AG09319 (cell line): ENCODE measurements at regions not wholly inside any gene's neighbourhood (a gene's known extent, or its start where the extent isn't known, plus 50 kb on each side); places are given as distances from the start of the nearest gene placed in this dataset.

Experiments
- DNase-seq: peaks from one replicate; pipeline ENCODE4 v3.0.0-alpha.2; 2010; ENCODE audit warnings: low read depth; ENCODE audit errors: extremely low read depth
- TF ChIP-seq, protein P1 (sequence below): IDR thresholded peaks from 2 replicates; pipeline ENCODE4 v1.5.1; 2011; ENCODE audit warnings: low read depth, mild to moderate bottlenecking, inconsistent platforms, low read length, moderate library complexity

DNA sequence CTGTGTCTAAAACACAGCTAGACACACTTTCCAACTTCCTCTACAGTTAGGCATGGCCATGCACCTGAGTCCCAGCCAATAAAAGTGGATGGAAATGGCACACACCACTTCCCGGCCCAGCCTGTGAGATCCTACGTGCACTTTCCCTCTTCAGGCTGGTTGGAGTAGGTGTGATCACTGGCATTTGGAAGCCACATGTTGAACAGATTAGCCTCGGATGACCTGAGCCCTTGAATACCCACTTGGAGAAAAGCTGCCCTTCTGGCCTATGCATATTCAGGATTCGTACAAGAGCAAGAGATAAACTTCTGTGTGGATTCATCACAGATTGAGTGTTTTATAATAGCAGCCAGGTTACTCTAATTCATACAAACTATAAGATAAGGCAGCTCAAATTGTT, 359.0 kb upstream of the SLC30A5 start:
- DNase-seq, result no peak
- TF ChIP-seq, protein P1, sequence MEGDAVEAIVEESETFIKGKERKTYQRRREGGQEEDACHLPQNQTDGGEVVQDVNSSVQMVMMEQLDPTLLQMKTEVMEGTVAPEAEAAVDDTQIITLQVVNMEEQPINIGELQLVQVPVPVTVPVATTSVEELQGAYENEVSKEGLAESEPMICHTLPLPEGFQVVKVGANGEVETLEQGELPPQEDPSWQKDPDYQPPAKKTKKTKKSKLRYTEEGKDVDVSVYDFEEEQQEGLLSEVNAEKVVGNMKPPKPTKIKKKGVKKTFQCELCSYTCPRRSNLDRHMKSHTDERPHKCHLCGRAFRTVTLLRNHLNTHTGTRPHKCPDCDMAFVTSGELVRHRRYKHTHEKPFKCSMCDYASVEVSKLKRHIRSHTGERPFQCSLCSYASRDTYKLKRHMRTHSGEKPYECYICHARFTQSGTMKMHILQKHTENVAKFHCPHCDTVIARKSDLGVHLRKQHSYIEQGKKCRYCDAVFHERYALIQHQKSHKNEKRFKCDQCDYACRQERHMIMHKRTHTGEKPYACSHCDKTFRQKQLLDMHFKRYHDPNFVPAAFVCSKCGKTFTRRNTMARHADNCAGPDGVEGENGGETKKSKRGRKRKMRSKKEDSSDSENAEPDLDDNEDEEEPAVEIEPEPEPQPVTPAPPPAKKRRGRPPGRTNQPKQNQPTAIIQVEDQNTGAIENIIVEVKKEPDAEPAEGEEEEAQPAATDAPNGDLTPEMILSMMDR, result no peak

DNA sequence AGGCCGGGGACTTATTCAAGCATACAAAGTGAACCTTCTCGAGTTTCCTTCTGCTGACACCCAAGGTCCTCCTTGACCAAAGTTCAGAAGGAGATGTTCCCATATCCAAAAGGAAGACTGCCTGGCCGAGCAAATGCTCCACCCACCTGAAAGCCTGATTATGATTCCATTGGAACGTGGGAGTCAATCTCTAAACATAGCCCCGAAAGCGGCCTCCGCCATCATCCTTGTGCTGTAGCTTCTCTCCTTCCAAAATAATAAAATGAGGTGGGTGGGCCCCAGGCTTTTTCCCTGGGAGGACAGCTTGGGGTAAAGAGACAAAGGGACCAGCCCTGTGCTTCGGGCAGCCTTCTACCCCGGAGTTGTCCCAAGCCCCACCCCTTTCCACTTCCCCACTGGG, 355.6 kb upstream of the SLC30A5 start:
- no peak for DNase-seq
- TF ChIP-seq, protein P1, result no peak

DNA sequence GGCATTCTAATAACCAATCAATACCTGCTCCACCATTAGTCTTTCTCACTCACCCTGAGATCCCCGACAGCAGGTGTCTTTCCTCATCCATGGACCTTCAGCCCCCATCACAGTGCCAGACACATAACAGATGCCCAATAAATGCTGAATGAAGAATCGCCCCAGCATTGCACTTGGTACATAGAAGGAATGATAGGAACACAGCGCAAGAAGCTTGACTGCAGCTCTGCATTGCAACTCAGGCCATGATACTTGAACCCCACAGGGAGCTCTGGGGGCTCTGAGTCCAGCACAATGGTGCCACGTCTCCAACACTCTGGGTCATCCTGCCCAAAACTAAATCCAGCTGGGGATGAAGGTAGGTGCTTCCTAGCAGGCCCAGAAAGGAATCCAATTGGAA, 355.0 kb upstream of the SLC30A5 start:
- TF ChIP-seq, protein P1, result no peak
- no peak for DNase-seq

DNA sequence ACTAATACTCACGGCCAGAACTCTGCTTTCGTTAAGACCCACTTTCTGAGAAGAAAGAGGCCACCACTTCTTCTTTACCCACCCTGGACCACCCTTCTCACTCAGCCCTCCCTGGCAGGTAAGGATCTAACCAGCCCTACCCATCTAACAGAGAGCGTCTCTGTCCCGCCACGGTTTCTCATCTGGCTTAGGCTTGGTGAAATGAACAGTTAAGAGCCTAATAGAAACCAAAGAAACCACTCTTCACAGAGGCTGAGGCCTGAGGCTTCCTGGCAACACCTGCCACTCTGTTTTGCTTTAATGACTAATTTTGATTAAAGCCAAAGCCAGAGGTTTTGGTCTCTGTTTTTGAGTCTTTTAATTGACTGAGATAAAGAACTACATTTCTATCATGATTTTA, 354.1 kb upstream of the SLC30A5 start:
- DNase-seq, result no peak
- TF ChIP-seq, protein P1, result no peak

DNA sequence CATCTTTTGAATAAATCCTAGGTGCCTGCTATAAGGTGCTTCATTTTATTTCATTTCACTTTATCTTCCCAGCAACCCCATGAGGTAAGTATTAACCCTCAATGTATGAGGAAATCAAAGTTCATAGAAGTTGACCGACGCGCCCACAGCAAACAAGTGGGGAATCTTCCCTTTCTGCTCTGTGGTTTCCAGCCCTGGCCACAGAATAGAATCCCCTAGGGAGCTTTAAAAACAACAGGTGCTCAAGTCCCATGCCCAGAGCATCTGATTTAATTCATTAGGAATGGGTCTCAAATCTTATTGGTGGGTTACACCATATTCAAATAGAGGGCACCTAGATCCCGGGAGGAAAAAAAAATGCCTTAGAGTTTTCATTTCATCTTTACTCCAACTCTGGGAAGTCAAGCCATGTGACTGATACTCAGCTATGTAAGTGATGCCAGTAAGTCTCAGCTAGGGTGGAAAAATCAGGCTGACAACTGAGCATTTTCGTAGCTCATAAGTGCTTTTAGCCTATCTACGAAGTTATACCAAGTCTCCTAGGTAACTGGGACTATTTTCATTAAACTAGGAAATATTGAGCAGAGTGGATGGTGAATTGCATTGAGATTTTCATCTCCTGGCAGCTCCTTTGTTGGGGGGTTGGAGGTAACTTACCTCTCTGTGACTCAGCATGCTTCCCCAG, 353.4 kb upstream of the SLC30A5 start:
- no peak for DNase-seq
- TF ChIP-seq, protein P1, result no peak

DNA sequence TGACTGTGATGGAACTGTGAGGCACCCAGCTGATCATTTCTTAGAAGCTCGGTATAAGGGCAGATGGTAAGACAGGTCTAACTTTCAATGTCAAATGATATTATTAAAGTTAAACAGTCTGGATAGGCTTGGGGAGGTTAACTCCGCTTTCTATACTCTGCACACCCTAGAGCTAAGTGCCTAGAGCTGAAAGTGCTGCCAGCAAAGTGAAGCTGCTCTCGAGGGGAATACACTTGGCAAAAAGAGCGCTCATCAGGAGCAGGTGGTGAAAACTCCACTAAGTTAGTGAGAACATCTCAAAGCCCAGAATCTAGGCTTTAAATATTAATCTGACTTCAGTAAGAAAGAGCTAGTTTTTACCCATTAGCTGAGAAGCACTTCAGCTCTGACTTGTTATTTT, 349.6 kb upstream of the SLC30A5 start:
- DNase-seq, result no peak
- TF ChIP-seq, protein P1, result no peak

DNA sequence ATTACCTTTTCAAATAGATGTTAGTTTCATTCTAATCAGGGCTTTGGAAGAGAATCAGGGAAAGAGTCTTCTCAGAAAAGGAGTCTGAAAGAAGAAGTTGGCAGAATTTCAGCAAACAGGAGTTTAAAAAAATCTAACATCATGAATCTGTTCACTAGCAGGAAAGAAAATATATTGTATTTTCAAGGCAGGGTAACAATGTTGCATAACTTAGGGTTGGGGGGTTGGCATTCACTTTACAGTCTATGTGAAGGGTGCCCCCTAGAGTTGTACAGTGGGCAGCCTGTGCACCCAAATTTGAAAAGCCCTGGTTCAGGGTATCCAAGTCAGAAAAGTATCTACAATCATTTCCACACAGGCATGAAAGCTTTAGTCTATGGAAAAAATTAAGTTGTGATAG, 348.4 kb upstream of the SLC30A5 start:
- TF ChIP-seq, protein P1, result peak; percentile 22; the same call in 1 of the 2 replicates
- no peak for DNase-seq
